Nephron progenitor cell (in vitro differentiated cells): ENCODE measurements at regions not wholly inside any gene's neighbourhood (a gene's known extent, or its start where the extent isn't known, plus 50 kb on each side); places are given as distances from the start of the nearest gene placed in this dataset.

Experiments
- DNase-seq: peaks from one replicate; pipeline ENCODE4 v3.0.0; 2021
- H3K27ac Mint-ChIP-seq: 2 replicates; pipeline ENCODE4 v1.8.0; 2021; ENCODE audit warnings: mild to moderate bottlenecking, moderate library complexity, mixed read lengths
- H3K27me3 Mint-ChIP-seq: 2 replicates; pipeline ENCODE4 v1.8.0; 2021; ENCODE audit warnings: mild to moderate bottlenecking, low read depth, mixed read lengths; ENCODE audit not compliant: poor library complexity
- H3K36me3 Mint-ChIP-seq: 2 replicates; pipeline ENCODE4 v1.8.0; 2021; ENCODE audit warnings: low read depth, mixed read lengths
- H3K4me1 Mint-ChIP-seq: 2 replicates; pipeline ENCODE4 v1.8.0; 2021; ENCODE audit warnings: mixed read lengths
- H3K4me3 Mint-ChIP-seq: 2 replicates; pipeline ENCODE4 v1.8.0; 2021; ENCODE audit warnings: mild to moderate bottlenecking, moderate library complexity, mixed read lengths
- H3K9me3 Mint-ChIP-seq: 2 replicates; pipeline ENCODE4 v1.8.0; 2021; ENCODE audit warnings: mild to moderate bottlenecking, moderate library complexity, mixed read lengths
- TF ChIP-seq, protein P1 (sequence below): fragments of 200-600 bp; sonication (generic); IDR thresholded peaks from 2 replicates; pipeline ENCODE4 v1.5.0; 2021; ENCODE audit warnings: antibody characterized with exemption

DNA sequence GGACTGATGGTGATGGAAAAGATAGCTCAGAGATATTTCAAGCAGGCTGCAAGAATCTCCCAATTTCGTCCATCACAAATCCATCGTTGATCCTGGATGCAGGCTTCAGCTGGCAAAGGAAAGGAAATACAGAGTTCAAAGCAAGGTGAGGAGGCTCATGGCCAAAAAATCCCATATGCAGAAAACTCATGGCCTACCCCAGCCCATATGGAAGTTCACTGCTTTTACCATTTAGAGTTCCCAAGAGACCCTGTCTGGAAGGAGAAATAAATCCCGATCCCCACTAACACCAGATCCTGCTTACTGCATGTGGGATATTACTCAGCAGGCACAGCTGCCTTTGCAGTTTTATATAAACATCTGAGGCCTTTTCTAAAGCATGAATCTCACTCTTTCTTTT lies 412.9 kb upstream of the SPRY2 start:
- Mint-ChIP-seq H3K36me3 (no peaks in the 10 kb centered on the region), H3K27ac (no peak overlapping the region)

DNA sequence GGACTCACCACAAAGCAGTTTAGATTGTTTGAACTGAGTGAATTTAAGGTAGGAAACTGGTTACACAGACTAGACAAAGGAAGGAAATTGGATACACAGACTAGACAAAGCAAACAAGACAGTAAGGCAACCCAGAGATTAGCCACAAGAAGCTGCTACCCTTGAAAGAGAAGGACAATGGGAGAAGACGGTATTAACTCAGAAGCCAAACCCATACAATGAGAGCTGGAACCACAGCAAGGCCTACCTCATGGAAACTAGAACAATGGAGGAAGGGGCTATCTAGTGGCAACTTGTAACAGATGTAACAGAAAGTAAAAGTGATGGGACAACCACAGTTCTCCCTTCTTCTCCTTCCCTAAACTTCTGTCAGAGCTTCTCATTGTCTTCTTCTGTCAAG lies 410.9 kb upstream of the SPRY2 start:
- no peak overlapping the region for H3K4me3 Mint-ChIP-seq
- H3K27me3 Mint-ChIP-seq: no peaks in the 10 kb centered on the region
- TF ChIP-seq, protein P1, sequence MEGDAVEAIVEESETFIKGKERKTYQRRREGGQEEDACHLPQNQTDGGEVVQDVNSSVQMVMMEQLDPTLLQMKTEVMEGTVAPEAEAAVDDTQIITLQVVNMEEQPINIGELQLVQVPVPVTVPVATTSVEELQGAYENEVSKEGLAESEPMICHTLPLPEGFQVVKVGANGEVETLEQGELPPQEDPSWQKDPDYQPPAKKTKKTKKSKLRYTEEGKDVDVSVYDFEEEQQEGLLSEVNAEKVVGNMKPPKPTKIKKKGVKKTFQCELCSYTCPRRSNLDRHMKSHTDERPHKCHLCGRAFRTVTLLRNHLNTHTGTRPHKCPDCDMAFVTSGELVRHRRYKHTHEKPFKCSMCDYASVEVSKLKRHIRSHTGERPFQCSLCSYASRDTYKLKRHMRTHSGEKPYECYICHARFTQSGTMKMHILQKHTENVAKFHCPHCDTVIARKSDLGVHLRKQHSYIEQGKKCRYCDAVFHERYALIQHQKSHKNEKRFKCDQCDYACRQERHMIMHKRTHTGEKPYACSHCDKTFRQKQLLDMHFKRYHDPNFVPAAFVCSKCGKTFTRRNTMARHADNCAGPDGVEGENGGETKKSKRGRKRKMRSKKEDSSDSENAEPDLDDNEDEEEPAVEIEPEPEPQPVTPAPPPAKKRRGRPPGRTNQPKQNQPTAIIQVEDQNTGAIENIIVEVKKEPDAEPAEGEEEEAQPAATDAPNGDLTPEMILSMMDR: no peak
- no peaks in the 10 kb centered on the region for H3K36me3 Mint-ChIP-seq
- H3K27ac Mint-ChIP-seq: no peak overlapping the region
- H3K4me1 Mint-ChIP-seq: peaks cover 15% of the 10 kb centered on the region
- H3K9me3 Mint-ChIP-seq: no peaks in the 10 kb centered on the region
- no peak for DNase-seq

More for the DNA sequence above, 412.9 kb upstream of the SPRY2 start:
- H3K9me3 Mint-ChIP-seq: no peaks in the 10 kb centered on the region
- TF ChIP-seq, protein P1: no peak
- DNase-seq: no peak
- no peaks in the 10 kb centered on the region for H3K27me3 Mint-ChIP-seq
- H3K4me3 Mint-ChIP-seq: no peak overlapping the region
- peaks cover 15% of the 10 kb centered on the region for H3K4me1 Mint-ChIP-seq

DNA sequence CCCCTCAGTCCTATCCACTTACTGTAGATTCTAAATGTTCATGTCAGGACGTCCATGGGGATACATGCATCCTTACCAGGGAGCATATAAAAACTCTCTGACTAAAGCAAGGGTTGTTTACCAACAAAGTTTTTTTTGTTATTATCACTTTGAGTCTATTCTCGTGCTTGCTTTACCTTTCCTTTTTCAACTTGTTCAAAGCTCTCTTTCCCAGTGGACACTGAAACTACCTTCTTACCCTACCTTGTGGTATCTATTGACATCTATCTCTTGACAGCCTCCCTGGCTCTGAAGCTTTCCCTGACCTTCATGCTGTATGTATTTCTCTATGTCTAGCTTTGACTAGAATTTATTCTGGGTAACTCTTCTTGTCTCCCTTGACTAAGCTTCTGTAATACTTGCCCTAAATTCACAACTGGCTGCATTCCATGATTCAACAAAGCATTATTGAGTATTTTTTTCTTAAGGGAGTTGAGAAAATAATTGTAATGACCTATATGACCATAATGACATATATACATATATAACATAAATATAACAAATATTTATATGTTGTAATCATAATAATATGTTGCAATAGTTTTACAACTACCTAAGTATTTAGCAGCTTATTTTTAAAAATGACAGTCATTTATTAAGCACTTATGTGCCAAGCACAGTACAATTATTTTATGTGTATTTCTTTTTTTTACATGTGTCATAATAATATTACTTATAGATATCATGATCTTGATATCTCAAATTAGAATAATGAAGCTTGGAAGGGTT lies 403.4 kb upstream of the SPRY2 start:
- no peaks in the 10 kb centered on the region for H3K36me3 Mint-ChIP-seq
- H3K27ac Mint-ChIP-seq: no peak overlapping the region
- no peak overlapping the region for H3K4me3 Mint-ChIP-seq
- no peak for DNase-seq
- H3K9me3 Mint-ChIP-seq: no peaks in the 10 kb centered on the region
- no peaks in the 10 kb centered on the region for H3K4me1 Mint-ChIP-seq
- no peaks in the 10 kb centered on the region for H3K27me3 Mint-ChIP-seq
- TF ChIP-seq, protein P1: no peak

DNA sequence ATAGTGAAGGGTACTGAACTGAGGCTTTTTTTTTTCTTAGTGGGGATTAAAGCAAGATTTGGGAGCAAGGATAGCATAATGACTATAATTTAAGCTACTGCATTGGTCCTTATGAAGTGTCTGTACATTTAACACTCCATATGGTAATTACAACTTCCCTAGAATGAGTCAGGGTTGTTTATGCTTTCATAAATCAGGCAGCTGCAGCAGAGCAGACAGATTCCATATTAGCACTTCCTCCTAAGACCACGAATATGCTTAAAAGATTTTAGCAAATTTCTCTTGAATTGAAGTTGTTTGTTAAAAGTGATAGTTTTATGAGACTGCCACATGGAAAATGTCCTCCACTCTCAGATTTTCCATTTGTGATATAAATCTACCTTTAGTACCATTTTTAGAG lies 401.1 kb upstream of the SPRY2 start:
- TF ChIP-seq, protein P1: no peak
- Mint-ChIP-seq H3K36me3 (no peaks in the 10 kb centered on the region), H3K4me3 (no peak overlapping the region), H3K27me3 (no peaks in the 10 kb centered on the region), H3K9me3 (peaks cover 18% of the 10 kb centered on the region), H3K4me1 (no peaks in the 10 kb centered on the region), H3K27ac (no peak overlapping the region)
- no peak for DNase-seq

DNA sequence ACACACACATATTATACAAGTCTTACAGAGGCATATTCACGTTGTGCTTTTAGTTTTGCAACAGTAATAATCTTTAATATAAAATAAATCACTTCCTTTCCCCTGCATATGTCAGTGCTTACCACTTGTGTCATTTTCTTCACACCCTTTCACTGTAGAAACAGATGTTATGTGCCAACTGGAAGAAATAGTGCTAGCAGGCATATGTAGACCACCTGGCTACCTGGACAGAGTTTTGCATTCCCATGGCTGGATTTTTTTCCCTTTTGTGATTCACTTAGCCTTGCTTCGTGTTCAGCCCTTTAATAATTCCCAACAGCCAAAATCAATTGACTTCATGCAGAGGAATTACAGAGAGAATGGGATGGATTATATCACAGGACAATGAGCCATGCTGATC lies 399.1 kb upstream of the SPRY2 start:
- no peak overlapping the region for H3K4me3 Mint-ChIP-seq
- H3K9me3 Mint-ChIP-seq: peaks cover 18% of the 10 kb centered on the region
- DNase-seq: no peak
- H3K27ac Mint-ChIP-seq: no peak overlapping the region
- no peaks in the 10 kb centered on the region for H3K36me3 Mint-ChIP-seq
- H3K27me3 Mint-ChIP-seq: no peaks in the 10 kb centered on the region
- TF ChIP-seq, protein P1: no peak
- no peaks in the 10 kb centered on the region for H3K4me1 Mint-ChIP-seq

DNA sequence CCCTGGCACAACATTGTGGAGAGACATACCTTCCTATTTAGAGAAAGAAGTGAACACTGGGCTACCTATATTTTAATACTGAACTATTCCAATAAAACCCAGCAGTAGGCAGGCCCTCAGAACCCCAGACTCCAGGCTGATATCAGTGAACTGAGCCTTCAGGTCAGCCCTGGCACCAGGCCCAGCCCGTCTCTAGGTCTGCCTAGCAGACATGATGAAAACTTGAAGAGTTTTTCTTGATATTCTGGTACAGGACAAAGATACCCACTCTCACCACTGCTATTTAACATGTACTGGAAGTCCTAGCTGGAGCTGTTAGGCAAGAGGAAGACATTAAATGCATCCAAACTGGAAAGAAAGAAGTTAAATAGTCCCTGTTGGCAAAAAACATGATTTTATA lies 396.6 kb upstream of the SPRY2 start:
- H3K36me3 Mint-ChIP-seq: no peaks in the 10 kb centered on the region
- DNase-seq: no peak
- TF ChIP-seq, protein P1: no peak
- no peak overlapping the region for H3K27ac Mint-ChIP-seq
- H3K4me3 Mint-ChIP-seq: no peak overlapping the region
- no peaks in the 10 kb centered on the region for H3K27me3 Mint-ChIP-seq
- no peaks in the 10 kb centered on the region for H3K4me1 Mint-ChIP-seq
- peaks cover 23% of the 10 kb centered on the region for H3K9me3 Mint-ChIP-seq
